ENCODE measurements at regions not wholly inside any gene's neighbourhood (a gene's known extent, or its start where the extent isn't known, plus 50 kb on each side); places are given as distances from the start of the nearest gene placed in this dataset.

GRCh38 chr4:43337707-43338106 lies 445.2 kb downstream of the GRXCR1 start:
- no peak overlapping the region for H3K27ac ChIP-seq (ENCODE audit: control insufficient read depth, insufficient read depth)
- DNase-seq (ENCODE audit: low read depth, low spot score) = no peak
- no peaks in the 10 kb centered on the region for H3K36me3 ChIP-seq (ENCODE audit: control insufficient read depth in 2 of 2, insufficient read depth in 2 of 2, low read length in 1 of 2)
- BruUV-seq (replicated peaks) = no TSS peak
- H3K9me3 ChIP-seq (replicated peaks; ENCODE audit: control insufficient read depth, insufficient read depth, low read length) = no peaks in the 10 kb centered on the region
- in situ Hi-C loops (cut with MboI) = no loop called here
- ChIA-PET CTCF (no interaction called here), RAD21 (ENCODE audit: unreplicated experiment) (no interaction called here), SMC1A (ENCODE audit: uncharacterized antibody, unreplicated experiment) (no interaction called here), POLR2A (no interaction called here)
- intact Hi-C loops (cut with micrococcal nuclease; ENCODE audit: unreplicated experiment) = no loop called here
- no peak for TF ChIP-seq KDM1A (IDR thresholded peaks at IDR 0.05; ENCODE audit: borderline replicate concordance)
- no peak for TF ChIP-seq STAT1 (conservative IDR thresholded peaks at IDR 0.05)
- no peak for TF ChIP-seq FOXM1 (IDR thresholded peaks at IDR 0.05; ENCODE audit: low read depth, low read length)
- no peak for TF ChIP-seq EED (IDR thresholded peaks at IDR 0.05; ENCODE audit: low read depth)
- no peak for TF ChIP-seq KLF5 (IDR thresholded peaks at IDR 0.05; ENCODE audit: partially characterized antibody)
- no peak for TF ChIP-seq CHD2 (IDR thresholded peaks at IDR 0.05; ENCODE audit: borderline replicate concordance, low read depth, low read length)
- TF ChIP-seq NBN (IDR thresholded peaks at IDR 0.05) = no peak
- TF ChIP-seq ZNF274 (IDR thresholded peaks at IDR 0.05; ENCODE audit: insufficient read depth, insufficient read length) = no peak
- TF ChIP-seq MEF2A (IDR thresholded peaks at IDR 0.05; ENCODE audit: insufficient read depth, low read depth, low read length) = no peak
- no peak for TF ChIP-seq CREB1 (IDR thresholded peaks at IDR 0.05; ENCODE audit: low read depth)
- TF ChIP-seq SREBF2 (IDR thresholded peaks at IDR 0.05; ENCODE audit: low read length) = no peak
- TF ChIP-seq BACH1 (IDR thresholded peaks at IDR 0.05; ENCODE audit: borderline replicate concordance) = no peak
- TF ChIP-seq ZSCAN29 (IDR thresholded peaks at IDR 0.05) = no peak
- TF ChIP-seq PKNOX1 (IDR thresholded peaks at IDR 0.05) = no peak
- TF ChIP-seq HDAC2 (IDR thresholded peaks at IDR 0.05) = no peak
- TF ChIP-seq MTA2 (IDR thresholded peaks at IDR 0.05; ENCODE audit: low read depth) = no peak
- TF ChIP-seq RCOR1 (conservative IDR thresholded peaks at IDR 0.05; ENCODE audit: low read depth, low read length) = no peak
- no peak overlapping the region for H3K9ac ChIP-seq (ENCODE audit: control insufficient read depth, insufficient read depth, low read length)
- no peaks in the 10 kb centered on the region for H3K27me3 ChIP-seq (replicated peaks in 1 of 2; ENCODE audit: control insufficient read depth in 2 of 2, insufficient read depth in 2 of 2, low read length in 1 of 2)
- H3K4me3 ChIP-seq = no peak overlapping the region
- H3K79me2 ChIP-seq (ENCODE audit: control insufficient read depth, insufficient read depth, low read length) = no peaks in the 10 kb centered on the region
- no peak for ATAC-seq
- H3K4me1 ChIP-seq (ENCODE audit: control insufficient read depth, insufficient read depth, low read length) = no peaks in the 10 kb centered on the region
- H3K4me2 ChIP-seq (ENCODE audit: control insufficient read depth, insufficient read depth) = no peak overlapping the region
- H2AFZ ChIP-seq (ENCODE audit: control insufficient read depth, low read depth, low read length) = no peak overlapping the region
- no peak for FAIRE-seq
- no peaks in the 10 kb centered on the region for H4K20me1 ChIP-seq (ENCODE audit: control insufficient read depth, insufficient read depth)

All from GM12878 (cell line).